Ecto neural progenitor cell (in vitro differentiated cells): ENCODE measurements at regions not wholly inside any gene's neighbourhood (a gene's known extent, or its start where the extent isn't known, plus 50 kb on each side); places are given as distances from the start of the nearest gene placed in this dataset.
"Not testable (repeated sequence)": the region's sequence is repeated elsewhere in the genome, so short reads cannot be mapped to it uniquely, and the experiment has no call there.

Experiments used
- DNase-seq: peaks from one replicate; pipeline ENCODE4 v3.0.0-alpha.2; 2018; ENCODE audit warnings: low spot score

DNA sequence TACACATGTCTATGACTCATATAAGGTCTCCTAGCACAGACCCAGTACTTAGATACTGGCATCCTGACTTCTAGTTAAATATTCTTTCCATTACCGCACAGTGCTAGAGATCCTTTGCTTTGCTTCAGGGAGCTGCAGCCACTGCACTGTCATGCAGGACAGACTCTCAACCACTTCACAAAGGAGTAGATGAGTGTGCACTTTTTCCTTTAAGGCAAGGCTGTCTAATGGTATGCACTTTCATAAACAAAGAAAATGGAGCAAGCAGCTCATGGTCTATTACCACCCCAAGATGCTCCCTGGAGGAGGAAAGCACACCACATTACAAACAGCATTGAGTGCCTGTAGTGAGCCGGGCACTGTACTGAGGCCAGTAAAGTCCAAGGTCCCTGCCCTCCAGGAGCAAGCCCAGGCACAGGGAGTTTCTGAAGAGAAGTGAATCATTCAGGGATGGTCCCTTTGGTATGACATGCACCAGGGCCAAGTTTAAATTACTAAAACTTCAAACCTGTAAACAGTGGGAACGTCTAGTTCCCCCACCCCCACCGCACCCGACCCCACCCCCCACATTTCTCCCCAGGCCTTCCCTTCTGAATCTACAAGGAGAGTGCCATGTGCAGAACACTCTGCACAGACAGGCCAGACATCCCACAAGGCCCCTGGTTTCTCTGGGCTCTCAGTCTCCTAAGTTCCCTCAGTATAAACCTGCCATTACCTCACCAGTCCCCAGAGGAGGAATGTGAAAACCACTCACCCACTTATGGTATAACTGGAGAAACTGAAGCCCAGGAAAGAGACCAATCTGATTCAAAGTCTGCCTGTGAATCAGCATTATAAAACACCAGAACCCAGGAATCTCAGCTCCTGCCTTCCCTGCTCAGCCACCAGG is 107.8 kb upstream of the BCL6 start:
- no peak for DNase-seq

GRCh38 chr3:187855131-187855530 is 109.9 kb upstream of the BCL6 start:
- no peak for DNase-seq

- no peak for DNase-seq
Measured at GRCh38 chr3:187856555-187856954, 111.3 kb upstream of the BCL6 start.

GRCh38 chr3:187858041-187858440 is 112.8 kb upstream of the BCL6 start:
- DNase-seq = no peak

DNA sequence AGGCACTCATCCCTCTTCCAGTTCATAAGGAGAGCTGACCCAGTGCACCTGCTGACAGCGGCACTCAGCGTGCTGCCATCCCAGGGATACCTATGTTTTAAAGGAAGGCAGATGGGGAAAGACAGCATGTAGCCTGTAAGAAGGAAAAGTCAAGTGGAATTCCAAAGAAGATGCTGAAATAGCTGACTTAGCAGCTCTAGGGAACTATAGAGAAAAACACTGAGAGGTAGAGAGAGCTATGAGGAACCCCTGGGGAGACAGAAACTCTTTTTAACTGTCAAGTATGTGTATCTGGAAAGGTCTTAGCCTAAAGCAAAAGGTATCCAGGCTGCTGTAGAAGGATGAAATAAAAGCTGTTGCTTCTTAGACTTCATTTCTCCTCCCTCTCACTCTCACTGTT is 113.4 kb upstream of the BCL6 start:
- DNase-seq = no peak

DNA sequence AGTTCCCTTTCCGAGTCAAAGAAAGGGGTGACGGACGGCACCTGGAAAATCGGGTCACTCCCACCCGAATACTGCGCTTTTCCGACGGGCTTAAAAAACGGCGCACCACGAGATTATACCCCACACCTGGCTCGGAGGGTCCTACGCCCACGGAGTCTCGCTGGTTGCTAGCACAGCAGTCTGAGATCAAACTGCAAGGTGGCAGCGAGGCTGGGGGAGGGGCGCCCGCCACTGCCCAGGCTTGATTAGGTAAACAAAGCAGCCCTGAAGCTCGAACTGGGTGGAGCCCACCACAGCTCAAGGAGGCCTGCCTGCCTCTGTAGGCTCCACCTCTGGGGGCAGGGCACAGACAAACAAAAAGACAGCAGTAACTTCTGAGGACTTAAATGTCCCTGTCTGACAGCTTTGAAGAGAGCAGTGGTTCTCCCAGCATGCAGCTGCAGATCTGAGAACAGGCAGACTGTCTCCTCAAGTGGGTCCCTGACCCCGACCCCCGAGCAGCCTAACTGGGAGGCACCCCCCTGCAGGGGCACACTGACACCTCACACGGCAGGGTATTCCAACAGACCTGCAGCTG is 117.5 kb upstream of the BCL6 start:
- DNase-seq = not testable (repeated sequence)

DNA sequence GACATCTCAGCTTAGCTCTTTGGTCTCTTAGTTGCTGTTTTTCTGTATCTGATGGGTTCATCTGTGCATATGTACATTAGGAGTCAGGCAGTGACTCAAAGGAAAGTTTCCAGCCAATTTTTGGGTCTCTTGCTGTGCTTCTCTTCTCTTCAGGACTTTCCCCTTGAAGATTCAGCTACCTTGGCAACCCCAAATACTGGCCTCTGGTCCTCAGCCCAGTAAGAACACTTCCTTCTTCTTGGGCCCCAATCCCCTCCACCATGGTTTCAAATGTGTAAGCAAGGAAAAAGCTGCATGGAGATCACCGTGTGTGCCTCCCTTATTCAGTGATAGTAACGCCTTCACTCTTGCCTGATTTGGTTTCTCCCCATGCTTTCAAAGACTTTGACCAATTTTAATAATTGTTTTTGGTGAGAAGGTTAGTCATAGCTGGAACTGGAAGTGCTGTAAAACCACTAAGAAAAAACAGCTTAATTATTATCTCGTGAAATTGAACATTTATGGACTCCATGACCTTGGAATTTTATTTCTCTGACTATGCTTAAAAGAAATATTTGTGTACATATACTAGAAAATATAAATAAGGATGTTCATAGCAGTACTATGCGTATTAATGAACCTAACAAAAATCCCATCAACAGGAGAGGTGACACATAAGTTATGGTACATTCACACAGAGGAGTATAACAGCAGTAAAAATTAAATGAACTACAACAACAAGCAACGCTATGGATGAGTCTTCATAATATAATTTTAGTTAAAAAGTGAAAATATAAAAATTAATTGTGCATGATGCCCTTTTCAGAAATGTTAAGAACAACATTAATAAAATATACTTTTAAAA is 125.3 kb upstream of the BCL6 start:
- DNase-seq = no peak

GRCh38 chr3:187871204-187871591 is 125.9 kb upstream of the BCL6 start:
- no peak for DNase-seq

DNA sequence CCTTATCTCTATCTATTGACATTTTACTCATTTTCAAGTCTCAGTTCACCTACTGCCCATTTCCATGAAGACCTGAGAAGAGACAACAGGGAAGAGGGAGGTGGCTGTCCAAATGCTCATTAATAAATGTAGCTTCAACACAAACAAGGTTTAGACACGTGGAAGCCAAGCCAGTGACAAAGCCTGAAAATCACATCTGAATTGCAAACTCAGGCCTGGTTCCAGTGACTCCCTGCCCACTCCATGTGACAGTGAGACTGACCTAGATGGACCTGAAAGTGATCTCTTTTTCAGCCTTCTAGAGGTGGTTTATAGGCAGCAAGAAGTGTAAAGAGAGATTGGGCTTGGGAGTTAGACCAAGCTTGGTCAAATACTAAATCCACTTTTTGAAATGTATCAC is 126.6 kb upstream of the BCL6 start:
- no peak for DNase-seq

GRCh38 chr3:187873843-187874242 is 128.6 kb upstream of the BCL6 start:
- no peak for DNase-seq

- DNase-seq = no peak
Measured at GRCh38 chr3:187875863-187876262, 130.6 kb upstream of the BCL6 start.

- no peak for DNase-seq
Measured at GRCh38 chr3:187878772-187879518, 133.7 kb upstream of the BCL6 start.

DNA sequence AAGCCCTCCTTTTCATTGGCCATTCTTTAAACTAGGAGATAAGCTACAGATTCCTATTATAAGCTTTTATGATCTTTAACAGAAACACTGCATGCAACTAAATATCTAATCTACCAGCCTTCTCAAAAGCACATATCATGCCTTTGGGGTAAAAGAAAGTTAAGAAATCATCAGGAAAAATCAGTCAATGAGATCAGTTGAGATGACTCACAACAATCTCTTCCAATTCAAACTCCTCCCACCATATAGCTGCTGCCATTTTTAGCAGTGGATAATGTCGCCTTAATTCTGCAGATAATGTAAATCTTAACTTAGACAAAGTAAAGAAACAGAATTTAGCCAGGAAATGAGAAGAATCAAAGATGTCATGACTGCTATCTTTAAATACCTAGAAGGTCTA is 135.2 kb upstream of the BCL6 start:
- DNase-seq = no peak

- no peak for DNase-seq
Measured at GRCh38 chr3:187880851-187881250, 135.6 kb upstream of the BCL6 start.

GRCh38 chr3:187888701-187889100 is 143.4 kb upstream of the BCL6 start:
- no peak for DNase-seq

DNA sequence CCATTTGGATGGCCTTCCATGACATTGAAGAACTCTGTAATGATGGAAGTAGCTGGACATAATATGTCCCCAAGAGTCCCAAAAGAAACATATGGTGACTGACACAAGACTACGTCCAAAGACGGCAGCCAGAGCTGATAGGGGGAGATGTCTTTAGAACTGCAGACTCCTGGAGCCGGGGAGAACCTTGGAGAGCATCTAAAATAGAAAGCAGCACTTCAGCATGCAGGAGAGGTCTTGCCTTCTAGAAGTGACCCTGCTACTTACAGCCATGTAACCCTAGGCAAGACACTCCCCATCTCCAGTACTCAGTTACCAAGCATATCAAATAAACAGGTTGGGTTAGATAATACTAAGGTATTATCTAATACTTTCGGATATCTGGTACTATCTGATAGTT is 143.8 kb upstream of the BCL6 start:
- no peak for DNase-seq

DNA sequence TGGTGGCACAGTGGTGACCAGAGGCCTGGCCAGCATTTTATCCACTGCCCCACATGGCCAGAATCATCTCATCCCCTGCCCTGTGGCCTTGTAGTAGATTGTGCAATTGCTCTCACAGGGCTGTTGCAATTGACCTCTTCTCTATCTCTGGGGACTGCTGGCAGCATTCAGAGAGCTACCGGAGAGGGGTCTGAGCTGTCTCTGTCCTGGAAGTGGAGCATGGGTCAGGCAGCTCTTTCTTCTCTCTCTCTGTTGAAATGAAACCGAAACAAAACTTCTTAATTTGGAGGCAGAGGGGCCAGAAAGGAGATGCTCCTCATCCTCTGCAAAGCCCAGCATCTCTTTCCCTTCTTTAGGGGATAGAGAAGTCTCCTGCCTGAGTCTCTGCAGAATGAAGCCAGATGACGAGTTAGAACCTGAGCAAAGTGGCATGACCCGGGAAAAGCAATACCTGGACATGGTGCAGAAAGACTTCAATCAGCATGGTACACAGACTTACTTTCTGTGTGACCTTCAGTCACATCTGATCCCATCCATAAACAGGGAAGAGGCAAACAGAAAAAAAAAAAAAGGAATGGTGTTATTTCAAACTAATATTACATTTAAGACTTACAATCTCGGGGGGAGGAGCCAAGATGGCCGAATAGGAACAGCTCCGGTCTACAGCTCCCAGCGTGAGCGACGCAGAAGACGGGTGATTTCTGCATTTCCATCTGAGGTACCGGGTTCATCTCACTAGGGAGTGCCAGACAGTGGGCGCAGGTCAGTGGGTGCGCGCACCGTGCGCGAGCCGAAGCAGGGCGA is 144.5 kb upstream of the BCL6 start:
- no peak for DNase-seq

- DNase-seq = not testable (repeated sequence)
Measured at GRCh38 chr3:187890405-187890752, 145.1 kb upstream of the BCL6 start.

DNA sequence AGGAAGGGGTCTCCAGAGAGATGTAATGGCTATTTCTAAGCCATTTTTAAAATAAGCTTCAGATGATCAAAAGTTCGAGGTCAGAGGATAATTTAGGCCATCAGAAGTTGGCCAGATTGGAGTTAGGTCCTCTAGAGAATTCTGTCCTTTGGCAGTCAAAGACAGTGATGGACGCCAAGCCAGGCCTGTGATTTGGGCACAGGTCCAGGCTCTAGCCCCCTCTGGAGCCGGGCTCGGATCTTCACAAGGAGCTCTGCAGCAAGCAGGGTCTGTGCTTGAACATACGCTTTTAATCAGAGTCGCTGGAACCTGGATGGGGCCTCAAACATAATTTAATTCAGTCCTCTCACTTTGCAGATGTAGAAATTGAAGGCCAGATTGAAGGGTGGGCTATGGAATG is 151.4 kb upstream of the BCL6 start:
- no peak for DNase-seq

DNA sequence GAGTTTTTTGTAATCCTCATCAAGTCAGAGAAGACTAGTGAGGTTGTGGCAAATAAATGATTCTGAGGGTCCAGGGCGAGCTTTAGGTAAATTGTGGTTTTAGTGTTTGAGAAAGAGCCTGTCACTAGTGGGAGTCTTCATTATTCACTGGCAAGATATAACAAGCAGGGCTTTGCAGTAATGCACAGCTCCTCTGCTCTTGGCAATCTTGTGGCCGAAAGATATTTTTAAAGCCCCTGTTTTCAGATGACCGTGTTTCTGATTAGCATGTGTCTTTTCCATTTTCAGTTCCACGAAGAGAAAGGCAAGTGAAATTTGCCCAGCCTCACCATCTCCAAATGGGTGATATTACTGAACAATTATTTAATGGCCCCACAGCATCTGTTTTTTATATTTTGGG is 154.0 kb upstream of the BCL6 start:
- no peak for DNase-seq

- DNase-seq = no peak
Measured at GRCh38 chr3:187900993-187901755, 155.9 kb upstream of the BCL6 start.
